ENCODE measurements at regions not wholly inside any gene's neighbourhood (a gene's known extent, or its start where the extent isn't known, plus 50 kb on each side); places are given as distances from the start of the nearest gene placed in this dataset.

GRCh38 chr9:78839252-78839651, 542.3 kb downstream of the PSAT1 start:
- TF ChIP-seq, protein P1, sequence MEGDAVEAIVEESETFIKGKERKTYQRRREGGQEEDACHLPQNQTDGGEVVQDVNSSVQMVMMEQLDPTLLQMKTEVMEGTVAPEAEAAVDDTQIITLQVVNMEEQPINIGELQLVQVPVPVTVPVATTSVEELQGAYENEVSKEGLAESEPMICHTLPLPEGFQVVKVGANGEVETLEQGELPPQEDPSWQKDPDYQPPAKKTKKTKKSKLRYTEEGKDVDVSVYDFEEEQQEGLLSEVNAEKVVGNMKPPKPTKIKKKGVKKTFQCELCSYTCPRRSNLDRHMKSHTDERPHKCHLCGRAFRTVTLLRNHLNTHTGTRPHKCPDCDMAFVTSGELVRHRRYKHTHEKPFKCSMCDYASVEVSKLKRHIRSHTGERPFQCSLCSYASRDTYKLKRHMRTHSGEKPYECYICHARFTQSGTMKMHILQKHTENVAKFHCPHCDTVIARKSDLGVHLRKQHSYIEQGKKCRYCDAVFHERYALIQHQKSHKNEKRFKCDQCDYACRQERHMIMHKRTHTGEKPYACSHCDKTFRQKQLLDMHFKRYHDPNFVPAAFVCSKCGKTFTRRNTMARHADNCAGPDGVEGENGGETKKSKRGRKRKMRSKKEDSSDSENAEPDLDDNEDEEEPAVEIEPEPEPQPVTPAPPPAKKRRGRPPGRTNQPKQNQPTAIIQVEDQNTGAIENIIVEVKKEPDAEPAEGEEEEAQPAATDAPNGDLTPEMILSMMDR (IDR thresholded peaks at IDR 0.05) = no peak
- TF ChIP-seq POLR2A (IDR thresholded peaks at IDR 0.05) (no peak), EP300 (IDR thresholded peaks at IDR 0.05) (no peak)
